ENCODE measurements at regions not wholly inside any gene's neighbourhood (a gene's known extent, or its start where the extent isn't known, plus 50 kb on each side); places are given as distances from the start of the nearest gene placed in this dataset.

DNA sequence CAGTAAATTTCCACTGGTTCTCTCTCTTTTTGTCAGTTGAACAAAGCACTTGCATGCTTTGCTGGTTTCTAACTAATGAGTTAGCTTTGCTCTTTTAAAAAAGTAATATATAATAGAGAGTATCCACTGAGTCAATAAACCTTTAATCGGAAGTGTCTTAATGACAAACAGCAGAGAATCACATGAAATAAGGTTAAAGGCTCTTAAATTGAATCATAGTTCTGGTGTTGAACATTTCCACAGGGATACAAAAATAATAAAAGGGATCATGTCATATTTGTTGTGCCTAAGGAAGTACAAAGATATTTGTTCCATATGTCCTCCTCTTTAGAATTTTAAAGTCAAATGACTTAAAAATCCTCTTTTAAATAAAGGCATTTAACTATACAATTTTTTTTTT lies 362.6 kb downstream of the LRIG3 start:
- DNase-seq (ENCODE audit: extremely low read depth in 1 of 2, low read depth in 1 of 2): no peak

DNA sequence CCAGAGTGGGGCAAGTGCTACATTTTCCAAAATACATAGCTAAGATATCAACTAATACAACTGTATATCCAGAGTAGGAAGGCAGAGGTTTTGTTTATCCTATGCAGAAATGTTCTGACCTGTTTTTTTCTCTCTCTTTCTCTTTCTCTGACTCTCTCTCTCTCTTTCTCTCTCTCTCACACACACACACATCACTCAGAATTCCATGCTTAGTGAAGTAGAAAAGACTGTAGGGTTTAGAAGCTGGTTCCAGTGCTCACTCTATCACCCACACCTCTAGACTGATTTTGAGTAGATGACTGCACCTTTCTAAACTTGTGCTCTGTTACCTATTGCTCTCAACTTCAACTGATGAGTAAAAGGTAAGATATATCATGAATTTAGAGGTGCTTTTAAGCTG lies 356.7 kb downstream of the LRIG3 start:
- DNase-seq (ENCODE audit: extremely low read depth in 1 of 2, low read depth in 1 of 2): no peak

DNA sequence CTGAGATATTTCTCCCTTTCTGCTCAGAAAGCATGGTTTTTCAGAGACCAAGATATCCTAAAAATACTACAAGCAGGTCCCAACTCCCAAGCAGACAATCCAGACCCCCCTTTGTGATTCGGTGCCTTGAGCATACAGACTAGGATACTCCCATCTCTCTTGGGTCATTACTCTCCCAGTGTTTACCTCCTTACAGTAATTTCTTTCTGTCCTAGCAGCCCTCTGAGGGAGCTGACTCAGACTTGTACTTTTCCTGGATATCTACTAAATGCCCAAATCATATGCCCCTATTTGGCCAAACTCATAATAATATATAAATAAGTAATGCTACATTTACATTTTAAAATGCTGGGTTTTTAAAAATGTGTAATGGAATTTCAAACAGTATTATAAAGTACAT lies 355.6 kb downstream of the LRIG3 start:
- no peak for DNase-seq (ENCODE audit: extremely low read depth in 1 of 2, low read depth in 1 of 2)

DNA sequence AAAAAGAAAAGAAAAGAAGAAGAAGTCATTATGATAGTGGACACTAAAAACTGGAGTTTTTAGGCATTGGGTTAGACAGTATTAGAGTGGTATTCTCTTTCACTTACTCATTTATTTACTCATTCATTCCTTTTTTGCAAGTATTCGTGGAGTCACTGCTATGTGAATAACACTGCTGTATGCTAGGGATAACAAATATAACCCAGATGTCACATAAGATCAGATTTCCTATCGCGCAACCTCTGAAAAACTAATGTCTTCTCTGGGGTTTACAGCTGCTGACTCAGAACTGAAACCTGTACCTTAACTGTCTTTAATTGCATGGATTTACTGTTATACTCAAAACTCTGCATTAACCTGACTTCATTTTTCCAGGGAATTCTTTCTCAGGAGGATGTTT lies 353.7 kb downstream of the LRIG3 start:
- DNase-seq (ENCODE audit: extremely low read depth in 1 of 2, low read depth in 1 of 2): no peak

DNA sequence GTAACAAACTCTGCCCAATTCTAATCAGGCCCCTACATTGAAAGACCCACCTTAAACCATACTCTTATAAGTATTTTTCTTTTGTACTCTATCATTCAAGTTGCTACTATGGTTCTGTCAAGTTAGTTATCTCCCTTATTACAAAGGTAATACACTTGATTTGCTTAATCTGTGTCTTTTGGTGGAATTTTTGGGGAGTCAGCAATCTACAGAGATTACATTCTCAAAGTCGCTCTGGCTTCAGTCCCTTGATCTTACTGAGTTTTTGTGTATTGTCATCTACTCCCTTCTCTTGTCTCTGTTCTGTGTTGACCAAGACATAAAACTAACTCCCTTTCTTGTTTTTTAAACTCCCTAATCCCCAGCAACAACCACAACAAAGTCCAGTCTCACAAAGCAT lies 353.1 kb downstream of the LRIG3 start:
- no peak for DNase-seq (ENCODE audit: extremely low read depth in 1 of 2, low read depth in 1 of 2)

DNA sequence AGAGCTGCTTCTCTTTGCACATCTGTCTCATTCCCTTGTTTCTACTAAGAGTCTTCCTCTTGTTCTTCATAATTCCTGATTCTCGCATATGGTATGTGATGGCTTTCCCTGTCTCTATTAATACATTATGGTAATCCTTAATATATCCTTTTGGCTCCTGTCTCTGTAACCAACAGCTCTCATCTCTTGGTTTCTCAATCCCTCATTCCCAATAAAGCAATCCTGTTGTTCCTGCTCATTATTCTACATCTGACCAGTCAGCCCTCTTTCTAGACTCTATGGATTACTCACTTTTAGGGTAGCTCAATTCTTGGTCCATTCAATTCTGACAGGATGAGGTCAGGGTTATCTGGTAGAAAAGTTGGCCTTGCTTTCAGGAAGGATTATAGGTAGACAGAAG lies 349.9 kb downstream of the LRIG3 start:
- DNase-seq (ENCODE audit: extremely low read depth in 1 of 2, low read depth in 1 of 2): no peak

DNA sequence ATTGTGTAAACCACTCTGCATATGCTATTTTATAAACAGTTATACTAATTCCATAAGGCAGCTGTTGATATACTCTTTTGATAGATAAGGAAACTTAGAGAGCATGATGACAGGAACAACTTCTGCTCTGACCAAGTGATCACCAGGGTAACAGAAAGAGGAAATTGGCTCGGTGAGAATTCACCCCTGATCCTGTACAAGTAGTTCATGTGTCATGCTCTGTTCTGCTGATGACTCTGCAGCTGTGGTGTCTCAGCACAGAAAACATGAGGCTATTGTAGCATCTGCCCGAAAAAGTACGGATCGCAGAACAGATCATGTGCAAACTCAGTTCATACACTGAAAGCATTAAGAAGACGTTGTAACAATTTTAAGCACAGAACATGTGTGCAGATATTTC lies 345.0 kb downstream of the LRIG3 start:
- no peak for DNase-seq (ENCODE audit: extremely low read depth in 1 of 2, low read depth in 1 of 2)

DNA sequence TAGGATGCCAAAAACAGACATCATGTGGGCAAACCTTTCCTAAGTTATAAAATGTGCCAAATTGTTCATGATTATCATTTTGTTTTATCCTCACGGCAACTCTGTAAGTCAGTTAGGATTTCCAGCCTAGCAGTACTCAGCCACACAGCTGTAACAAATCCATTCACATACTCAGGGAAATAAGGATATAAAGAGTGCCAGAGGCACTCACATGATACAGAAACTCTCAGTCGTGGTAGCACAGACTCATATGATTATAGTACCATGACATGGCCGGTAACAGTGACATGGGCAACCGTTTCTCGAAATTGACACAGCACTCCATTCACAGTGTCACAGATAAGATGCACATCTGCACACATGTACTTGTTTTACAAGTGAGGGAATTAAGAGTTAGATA lies 344.2 kb downstream of the LRIG3 start:
- DNase-seq (ENCODE audit: extremely low read depth in 1 of 2, low read depth in 1 of 2): no peak

DNA sequence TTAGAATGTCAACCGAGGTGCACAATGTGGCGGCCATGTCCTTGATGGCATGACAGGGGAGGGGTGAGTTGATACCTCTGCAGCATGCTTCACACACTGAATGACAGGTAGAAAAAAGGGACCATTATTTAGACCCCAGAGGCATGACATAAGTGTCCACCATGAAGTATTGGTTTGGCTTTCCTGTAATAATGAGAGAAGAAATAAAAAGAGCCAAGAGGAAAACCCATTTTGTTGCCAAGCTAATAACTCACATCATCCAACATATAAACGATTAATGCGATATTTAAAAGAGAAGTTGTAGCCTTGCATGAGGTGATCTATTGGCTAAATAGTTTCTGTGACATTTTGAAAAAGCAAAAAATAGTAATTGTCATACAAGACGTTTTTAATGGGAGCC lies 343.4 kb downstream of the LRIG3 start:
- no peak for DNase-seq (ENCODE audit: extremely low read depth in 1 of 2, low read depth in 1 of 2)

DNA sequence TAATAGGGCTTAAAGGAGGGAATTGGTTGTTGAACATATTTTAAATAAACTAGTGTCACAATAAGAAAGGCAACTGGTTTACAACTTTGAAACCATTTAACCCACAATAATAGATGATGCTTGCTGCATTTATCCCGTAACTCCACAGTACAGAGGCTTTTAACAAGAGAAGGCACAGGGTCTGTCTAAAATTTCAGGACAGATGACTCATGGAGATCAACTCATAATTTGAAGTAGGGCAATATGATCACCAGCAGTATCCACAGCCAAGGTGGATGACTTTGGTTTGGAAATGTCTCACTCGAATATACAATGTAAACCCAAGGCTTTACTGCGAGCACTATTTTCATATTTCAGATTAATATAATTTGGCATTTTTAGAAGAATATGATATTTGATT lies 340.2 kb downstream of the LRIG3 start:
- no peak for DNase-seq (ENCODE audit: extremely low read depth in 1 of 2, low read depth in 1 of 2)

DNA sequence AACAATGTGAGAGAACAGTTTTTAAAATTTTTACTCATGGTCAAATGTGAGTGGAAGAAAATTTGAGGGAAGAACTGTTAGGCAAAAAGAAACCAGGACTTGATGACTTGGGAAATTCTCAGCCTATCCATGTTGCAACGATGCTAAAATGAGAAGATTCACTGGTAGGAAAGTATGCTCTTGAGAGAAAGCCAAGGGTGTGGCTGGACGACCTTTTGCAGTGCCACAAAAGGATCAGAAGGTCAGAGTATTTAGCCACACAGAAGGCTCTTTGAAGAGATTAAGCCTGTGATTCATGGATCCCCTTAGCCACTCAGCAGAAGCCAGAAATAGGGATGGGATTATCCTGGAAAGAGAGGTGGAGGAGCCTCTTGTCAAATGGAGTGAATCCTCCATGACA lies 336.8 kb downstream of the LRIG3 start:
- no peak for DNase-seq (ENCODE audit: extremely low read depth in 1 of 2, low read depth in 1 of 2)

DNA sequence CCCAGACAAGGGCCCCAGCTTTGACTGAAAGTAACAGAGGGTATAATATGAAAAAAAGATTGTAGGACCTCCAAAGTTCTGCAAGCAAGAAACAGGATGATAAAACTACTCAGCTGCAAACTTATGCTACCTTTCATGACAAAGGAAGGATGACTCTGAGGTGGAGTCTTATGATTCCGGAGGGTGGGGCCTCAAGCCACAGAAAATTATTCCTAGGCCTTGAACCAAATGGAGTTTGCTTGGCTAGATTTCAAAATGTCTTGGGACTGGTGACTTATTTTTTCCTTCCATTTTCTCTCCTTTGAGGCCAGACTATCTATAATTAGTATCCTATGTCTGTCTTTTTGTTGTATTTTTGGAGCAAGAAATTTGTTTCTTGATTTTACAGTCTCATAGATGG lies 336.4 kb downstream of the LRIG3 start:
- no peak for DNase-seq (ENCODE audit: extremely low read depth in 1 of 2, low read depth in 1 of 2)

DNA sequence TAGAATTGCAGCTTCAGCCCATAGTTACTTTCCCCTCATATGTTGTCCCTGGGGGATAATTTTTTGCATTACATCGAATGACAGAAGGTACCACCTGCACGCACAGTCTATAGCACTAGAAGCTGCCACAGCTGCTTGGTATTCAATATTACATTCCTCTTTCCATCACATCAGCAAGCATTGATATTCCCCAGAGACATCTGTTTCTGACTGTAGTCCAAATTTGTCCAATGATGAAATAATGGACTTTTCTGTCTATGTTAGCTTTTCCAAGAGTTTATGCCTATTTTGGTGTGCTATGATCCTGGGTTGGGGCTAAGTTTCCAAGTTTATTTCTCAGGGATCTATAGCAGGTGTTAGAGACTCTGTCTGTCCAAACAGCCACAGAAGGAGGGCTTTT lies 335.4 kb downstream of the LRIG3 start:
- no peak for DNase-seq (ENCODE audit: extremely low read depth in 1 of 2, low read depth in 1 of 2)

DNA sequence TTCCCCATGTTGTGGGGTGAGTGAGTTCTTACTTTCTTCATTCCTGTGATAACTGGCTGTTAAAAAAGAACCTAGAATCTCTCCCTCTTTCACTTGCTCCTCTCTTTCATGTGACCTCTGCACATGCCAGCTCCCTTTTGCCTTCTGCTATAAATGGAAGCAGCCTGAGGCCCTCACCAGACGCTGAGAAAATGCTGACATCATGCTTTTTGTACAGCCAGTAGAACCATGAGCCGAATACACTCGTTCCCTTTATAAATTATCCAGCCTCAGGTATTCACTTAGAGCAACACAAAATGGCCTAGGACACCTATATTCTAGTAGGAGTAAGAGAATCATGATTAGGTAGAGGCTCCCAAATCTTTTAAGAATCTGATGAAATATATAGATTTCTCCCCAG lies 333.5 kb downstream of the LRIG3 start:
- no peak for DNase-seq (ENCODE audit: extremely low read depth in 1 of 2, low read depth in 1 of 2)

DNA sequence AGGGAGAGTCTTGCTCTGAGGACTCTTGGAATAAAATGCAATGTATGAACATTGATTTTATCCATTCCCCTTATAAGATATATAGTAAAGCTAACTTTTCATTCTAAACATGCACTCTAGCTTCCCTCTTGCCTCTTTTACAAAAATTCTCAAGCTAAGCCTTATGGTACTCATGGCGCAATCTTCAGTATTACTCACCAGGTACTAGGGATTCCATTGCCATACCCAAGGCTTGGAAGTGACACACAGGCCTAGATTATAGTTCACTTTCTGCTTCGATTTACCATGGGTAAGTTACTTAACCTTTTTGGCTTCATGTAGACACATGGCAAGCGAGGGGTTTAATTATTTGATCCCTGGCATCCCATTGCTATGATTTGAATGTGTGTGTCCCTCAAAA lies 331.5 kb downstream of the LRIG3 start:
- DNase-seq (ENCODE audit: extremely low read depth in 1 of 2, low read depth in 1 of 2): no peak

DNA sequence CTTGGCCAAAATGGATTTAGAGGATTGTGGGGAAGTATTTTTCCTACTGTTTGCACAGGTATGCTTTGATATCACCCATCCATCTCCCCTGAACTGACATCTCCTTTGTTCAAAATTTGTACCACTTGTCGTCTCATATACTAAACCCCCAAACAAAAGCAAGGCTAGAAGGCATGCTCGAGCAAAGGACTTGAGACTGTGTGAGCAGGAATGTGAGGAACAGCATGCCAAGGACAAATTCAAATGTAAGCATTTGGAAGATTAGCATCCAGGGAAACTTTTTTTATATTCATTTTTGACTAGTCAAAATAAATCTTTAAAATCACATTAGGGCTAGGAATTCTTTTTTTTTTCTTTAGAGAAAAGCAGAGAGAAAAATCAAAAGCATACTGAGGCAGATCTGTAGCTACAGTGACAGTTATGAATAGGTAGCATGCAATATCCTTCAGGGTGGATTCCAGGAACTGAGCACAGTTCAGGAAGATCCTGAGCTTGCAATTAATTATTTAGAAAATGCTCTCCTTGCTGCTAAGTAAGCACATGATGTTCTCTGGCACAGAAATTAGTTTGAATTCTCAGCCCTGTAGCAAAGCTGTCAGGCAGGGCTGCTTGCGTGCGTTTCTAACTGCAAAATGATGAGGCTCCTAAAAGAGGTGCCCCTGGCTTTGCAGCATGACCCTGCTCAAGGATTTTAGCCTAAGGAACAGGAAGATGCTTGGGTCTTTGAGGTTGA lies 327.7 kb downstream of the LRIG3 start:
- no peak for DNase-seq (ENCODE audit: extremely low read depth in 1 of 2, low read depth in 1 of 2)

DNA sequence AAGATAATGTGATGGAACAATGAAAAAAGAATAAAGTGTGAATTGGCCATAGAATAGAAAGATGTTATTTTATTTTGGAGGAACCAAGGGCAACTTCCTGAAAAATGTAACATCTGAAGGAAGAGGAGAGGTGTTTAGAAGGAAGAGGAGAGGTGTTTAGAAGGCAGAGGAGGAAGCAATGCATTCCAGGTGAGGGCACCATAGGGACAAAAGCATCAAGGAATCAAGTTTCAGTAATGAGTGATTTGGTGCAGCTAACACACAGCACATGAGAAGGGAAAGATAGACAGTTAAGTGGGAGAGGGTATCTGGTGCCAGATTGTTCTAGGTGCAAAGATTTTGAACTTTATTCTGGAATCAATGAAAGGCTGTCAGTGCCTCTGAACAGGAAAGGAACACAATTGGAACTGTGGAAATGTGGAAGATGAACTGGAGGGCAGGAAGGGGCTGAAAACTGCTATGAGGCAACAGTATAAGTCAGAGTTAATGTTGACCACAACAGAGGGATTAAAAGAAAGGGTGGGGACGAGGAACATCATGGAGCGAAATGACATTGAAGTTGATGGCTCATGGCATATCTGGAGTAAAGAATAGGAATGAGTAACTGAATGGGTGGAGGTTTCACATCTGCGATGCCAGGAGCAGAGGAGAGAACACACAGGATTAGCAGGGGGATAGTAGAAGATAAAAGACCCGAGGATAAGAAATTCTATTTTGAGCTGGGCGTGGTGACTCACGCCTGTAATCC lies 326.6 kb downstream of the LRIG3 start:
- DNase-seq (ENCODE audit: extremely low read depth in 1 of 2, low read depth in 1 of 2): no peak

DNA sequence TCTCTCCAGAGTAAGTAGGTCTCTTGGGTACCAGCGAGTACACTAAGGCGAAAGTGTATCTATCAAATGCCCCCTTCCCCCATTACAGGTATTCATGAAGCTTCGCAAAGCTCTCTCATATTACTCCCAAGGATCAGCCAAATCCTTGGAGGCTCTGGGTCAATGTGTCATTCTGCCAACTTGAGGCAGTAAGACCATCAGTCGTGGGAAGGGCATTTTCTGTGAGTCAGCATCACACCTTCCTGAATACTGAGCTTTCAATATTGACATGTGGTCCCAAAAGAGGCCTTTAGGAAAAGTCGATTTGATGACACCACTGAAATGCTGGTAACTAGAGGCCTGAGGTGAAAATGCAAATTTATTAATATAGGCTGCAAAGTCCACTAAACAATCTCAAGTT lies 323.9 kb downstream of the LRIG3 start:
- no peak for DNase-seq (ENCODE audit: extremely low read depth in 1 of 2, low read depth in 1 of 2)

DNA sequence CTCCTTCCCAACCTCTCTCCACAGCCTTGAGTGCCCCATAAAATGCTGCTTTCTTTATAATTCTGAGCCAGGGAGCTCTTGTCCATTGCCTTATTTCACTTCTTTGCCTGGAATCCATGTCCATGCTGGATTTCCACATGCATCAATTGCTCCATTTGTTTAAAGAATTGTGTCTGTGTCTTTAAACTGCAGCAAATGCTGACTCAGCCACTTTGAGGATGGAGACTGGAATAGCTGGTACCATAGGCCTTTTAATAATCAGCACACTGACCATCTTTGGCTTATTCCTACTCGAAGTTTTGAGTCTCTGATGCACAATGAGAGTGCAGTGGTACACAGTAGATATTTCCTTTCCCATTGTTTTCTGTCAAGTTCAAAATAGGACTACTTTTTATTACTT lies 318.8 kb downstream of the LRIG3 start:
- no peak for DNase-seq (ENCODE audit: extremely low read depth in 1 of 2, low read depth in 1 of 2)

DNA sequence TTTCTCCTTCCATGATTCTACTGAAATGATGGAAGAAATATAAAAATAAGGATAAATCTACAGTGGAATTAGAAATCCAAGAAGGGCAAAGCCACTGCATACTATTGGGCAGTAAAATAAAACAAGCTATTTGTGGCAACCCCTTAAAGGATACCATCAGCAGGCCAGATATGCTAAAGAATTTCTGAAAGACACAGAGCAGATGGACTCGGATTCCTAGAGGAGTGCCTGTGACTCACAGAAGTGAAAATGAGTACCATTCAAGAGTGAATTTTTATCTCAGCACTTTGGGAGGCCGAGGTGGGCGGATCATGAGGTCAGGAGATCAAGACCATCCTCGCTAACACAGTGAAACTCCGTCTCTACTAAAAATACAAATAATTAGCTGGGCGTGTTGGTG lies 318.1 kb downstream of the LRIG3 start:
- no peak for DNase-seq (ENCODE audit: extremely low read depth in 1 of 2, low read depth in 1 of 2)

DNA sequence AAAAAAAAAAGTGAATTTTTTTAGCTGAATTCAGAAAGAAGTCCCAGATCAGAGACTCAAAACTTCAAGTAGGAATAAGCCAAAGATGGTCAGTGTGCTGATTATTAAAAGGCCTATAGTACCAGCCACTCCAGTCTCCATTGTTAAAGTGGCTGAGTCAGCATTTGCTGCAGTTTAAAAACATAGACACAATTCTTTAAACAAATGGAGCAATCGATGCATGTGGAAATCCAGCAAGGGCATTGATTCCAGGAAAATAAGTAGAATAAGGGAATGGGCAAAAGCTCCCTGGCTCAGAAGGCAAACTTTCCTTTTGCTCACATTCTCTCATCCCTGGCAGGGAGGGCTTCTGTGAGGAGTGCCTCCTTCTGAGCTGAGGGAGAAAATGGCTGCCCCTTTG lies 317.6 kb downstream of the LRIG3 start:
- DNase-seq (ENCODE audit: extremely low read depth in 1 of 2, low read depth in 1 of 2): no peak

DNA sequence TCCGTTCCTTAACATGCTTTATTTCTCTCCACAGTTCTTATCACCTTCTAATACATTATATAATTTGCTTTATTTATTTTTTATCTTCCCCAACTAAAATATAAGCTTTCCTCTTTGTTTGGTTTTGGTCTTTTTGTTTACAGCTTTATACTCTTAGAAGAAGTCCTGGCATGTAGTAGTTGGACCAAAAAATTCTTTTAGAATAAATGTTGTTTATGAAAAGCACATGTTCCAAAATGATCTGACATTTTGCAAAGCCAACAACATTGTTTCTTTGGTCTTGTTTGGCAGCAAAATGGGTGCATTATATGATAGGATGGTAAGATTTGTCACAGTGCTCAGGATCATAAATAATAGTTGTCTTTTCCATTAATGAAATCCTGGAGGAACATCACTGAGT lies 312.5 kb downstream of the LRIG3 start:
- no peak for DNase-seq (ENCODE audit: extremely low read depth in 1 of 2, low read depth in 1 of 2)

DNA sequence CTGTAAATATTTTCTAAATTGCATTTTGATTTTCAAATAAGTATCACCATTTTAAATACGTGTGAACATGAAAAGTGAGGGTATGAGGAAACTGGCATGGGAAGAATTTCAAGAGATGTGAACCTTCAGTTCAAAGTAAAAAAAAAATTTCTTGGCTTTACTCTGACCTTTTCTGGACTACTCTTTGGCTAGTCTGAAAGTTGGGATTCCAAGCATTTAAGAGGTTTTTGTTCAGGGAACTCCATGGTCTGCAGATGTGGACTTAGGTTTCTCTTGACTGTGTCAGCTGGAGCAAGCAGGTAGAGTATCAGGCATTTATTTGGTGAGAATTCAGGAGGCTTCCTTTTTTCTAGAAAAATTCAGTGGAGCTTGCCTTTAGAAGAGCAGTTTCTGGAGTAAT lies 311.6 kb downstream of the LRIG3 start:
- no peak for DNase-seq (ENCODE audit: extremely low read depth in 1 of 2, low read depth in 1 of 2)
